ENCODE measurements at regions not wholly inside any gene's neighbourhood (a gene's known extent, or its start where the extent isn't known, plus 50 kb on each side); places are given as distances from the start of the nearest gene placed in this dataset.

DNA sequence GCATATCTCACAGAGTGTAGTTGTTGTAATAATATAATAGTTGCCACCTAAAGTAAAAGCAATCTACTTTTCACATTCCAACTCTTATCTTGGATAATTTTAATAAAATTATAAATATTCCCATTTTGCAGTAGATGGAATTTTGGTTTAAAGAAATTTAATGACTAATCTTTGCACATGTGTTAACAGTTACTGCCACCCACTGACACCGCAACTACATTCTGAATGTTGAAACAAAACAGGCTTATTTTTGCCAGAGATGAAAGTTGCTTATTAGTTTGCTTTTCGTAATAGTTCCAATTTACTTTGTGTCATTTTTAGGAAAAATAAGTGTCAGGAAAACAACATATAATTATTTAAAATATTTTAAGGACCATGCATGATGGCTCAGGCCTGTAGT, 557.5 kb upstream of the PCDH15 start:
- no peak for DNase-seq

GRCh38 chr10:55353414-55353813, 552.4 kb upstream of the PCDH15 start:
- no peak for DNase-seq

DNA sequence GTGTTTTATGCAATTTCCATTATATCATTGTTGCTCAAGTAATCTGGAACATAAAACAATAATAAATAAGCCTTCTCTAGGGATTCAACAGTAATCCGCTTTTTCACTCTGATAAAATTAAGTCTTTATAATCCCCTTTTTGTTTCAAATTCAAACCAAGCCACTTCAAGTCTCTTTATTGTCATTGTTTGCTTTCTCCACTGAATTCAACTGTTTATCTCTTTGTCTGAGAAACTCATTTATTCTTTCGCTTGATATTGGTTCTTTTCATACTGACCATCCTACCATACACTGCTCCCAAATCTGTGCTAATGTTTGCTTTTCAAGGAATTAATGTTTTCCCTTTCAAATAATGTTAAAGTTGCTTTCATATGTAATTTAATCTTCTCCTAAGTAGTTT, 550.4 kb upstream of the PCDH15 start:
- no peak for DNase-seq

DNA sequence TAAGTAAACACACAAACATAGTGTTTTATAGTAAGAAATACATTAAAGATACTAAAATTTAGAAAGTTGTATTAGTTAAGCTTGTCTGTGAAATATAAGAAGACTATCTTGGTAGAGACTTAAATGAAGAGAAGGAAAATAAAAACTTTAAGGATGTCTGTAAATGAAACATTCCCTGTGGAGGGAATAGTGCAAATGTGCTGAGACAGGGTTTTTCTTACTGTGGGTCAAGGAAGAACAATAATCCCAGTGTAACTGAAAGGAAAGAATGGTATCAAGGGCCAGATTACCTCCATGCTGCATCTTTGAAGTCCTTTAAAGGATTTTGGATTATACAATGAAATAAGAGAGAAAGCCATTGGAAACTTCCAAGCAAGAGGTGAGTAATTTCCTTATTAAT, 547.5 kb upstream of the PCDH15 start:
- DNase-seq = no peak

DNA sequence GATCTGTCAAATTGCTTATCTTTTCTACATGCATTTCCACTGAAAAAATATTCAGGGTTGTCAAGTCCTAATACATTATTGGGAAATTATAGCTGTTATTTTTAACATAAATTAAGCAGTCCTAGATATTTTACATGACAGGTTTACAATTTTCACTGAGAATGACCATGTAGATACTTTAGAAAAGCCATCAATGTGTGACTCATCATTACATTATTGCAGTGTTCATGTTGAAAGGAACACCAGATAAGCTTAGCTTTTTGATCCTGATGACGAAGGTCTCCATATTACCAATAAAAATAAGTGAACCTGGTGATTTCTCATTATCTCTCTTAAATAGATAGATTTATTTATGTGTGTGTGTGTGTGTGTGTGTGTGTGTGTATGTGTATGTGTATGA, 529.5 kb upstream of the PCDH15 start:
- no peak for DNase-seq

DNA sequence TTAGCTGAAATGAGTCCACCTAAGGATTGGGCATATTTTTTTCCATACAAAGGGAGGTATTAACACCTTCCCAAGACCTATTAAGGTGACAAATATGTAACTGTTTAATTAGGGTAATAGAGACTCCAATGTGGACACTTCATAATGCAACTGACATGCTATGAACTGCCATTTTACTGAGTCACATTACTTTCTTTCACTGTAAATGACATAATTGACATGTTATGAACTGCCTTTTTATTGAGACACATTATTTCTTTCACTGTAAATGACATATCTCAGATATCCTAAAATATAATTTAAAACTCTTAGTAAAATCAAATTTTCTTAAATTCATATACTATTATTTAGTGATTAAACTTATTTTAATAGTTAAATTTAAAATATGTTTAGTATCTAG, 528.8 kb upstream of the PCDH15 start:
- no peak for DNase-seq

GRCh38 chr10:55320187-55320700, 519.2 kb upstream of the PCDH15 start:
- DNase-seq = no peak

DNA sequence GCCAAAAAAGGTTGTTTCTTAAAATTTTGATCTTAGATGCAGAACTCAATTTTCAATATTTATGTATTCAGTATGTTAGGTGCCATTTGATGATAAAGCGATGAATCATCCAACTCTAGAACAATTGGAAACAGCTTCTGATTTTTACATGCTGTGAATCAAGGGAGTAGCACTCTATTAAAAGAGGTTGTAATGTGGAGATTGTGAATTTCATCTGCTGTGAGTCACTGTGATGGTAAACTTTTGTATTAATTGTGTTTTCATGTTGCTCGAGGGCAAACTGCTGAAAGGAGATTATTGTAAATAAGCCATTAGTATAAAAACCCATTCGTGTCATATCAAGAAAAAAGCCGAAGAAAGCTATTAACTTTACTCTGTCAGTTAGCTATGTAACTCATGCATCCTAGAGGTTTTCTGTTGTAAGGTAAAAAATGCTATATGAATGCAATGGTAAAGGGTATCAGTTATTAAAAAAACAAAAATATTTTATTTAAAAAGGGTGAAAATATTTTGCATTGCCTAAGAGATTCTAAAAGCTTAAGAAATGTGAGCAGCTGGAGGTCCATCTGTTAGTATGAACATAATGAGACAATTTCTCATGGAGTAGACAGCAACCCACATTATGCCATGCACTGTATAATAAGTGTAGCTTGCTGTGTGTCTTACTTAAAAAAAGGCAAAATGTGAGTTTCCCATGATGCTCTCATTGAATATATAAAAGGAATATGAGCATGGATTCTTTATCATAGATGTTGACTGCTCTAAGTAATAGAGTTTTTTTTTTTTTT, 511.0 kb upstream of the PCDH15 start:
- no peak for DNase-seq

DNA sequence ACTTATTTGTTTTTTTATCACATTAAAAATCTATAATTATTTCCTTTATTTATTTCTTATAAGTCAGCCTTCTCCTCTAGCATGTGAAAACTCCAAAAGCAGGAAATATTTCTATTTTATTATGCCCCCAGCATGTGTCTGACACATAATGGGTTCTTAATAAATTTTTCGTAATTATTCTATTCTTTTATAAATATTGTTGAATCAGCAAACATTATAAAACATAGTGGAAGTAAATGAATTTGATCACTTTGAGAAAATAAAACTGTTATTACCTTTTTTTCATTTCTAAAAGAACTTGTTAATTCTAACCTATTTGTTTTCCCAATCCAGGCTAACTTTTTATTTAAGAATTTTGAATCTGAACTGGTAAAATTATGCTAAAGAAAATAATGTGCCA, 509.1 kb upstream of the PCDH15 start:
- no peak for DNase-seq

DNA sequence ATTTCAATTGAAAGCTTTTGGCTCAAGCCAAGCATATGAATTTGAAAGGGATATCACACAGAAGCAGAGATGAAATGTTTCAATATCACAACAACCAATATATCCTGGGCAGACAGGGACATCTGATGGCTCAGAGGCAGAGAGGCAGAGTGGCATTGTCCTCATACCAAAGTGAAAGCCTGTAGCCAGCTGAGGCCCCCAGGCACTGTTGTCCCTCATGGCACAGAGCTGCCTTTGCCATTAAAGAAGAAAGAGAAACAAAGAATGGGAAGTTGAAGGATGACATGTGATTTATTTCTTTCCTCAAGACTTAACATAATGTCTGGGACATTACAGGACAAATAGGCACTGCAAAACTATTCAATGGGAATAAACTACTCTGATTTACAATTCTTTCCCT, 504.3 kb upstream of the PCDH15 start:
- DNase-seq = no peak

- no peak for DNase-seq
These were observed 486.3 kb upstream of the PCDH15 start for GRCh38 chr10:55287346-55287745.

GRCh38 chr10:55283031-55283430, 482.0 kb upstream of the PCDH15 start:
- no peak for DNase-seq

DNA sequence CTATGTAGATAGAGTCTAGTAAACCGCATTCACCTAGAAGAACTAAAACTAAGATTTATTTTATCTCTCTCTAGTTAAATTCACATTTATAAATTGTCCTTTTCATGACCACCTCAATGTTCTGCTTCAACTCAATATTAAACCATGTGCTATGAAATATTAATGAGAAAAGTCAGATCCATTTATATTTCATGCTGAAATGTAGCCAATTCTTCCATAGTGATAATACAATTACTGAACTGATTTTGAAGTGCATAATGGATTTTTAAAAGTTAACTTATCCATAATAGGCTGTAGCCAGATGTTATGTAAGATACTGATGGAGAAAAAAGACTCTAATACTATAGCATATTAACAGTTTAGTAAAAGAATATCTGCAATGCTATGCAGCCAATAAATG, 479.7 kb upstream of the PCDH15 start:
- no peak for DNase-seq

GRCh38 chr10:55277549-55277948, 476.5 kb upstream of the PCDH15 start:
- DNase-seq = no peak

GRCh38 chr10:55274367-55274766, 473.3 kb upstream of the PCDH15 start:
- DNase-seq = no peak

DNA sequence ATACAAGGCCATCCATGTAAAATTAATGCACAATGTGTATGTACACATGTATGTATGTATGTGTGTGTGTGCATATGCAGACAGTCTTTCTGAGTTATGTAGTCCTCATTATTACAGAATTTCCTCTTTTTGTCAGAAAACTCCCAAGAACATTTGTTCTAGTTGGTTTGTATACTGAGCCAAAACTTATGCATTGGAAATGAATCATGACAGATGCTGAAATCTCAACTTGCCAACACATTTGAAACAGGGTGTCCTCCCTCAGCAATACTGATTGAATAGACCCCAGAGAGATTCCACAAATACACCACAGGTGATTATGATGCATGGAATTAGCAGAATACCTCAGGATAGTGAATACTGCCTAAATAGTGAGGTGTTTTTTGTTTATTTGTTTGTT, 472.9 kb upstream of the PCDH15 start:
- DNase-seq = no peak

DNA sequence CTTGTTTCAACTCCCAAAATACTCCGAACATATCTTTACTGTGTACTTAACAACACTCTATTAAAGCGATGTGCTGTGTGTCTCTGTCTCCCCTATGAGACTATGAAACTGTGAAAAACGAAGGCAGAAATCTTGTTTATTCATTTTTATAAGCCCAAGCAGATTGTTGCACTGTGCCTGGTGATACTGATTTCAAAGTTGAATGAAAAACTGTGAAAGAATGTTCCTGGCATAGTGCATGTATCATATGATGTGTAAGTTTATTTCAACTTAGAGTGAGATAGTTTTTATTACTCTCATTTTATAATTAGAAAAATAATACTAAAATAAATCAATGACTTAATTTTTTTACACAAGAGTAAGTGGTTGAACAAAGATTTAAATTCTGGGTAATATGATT, 471.9 kb upstream of the PCDH15 start:
- DNase-seq = no peak

DNA sequence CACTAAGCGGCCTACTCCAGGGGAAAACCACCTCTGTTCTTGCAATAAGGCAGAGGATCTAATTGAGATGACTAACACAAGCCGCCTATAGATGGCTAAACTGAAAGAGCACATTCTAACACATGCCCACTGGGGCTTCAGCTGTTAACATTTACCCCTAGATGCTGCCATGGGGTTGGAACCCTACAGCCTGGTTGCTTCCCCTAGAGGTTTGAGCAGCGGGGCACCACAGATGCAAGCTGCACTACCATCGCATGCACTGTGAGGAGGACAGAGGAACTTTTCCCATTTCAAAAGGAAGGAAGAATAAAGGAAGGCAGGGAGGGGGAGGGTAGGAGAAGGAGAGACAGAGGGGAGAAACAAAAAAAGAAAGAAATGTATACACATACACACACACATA, 465.8 kb upstream of the PCDH15 start:
- DNase-seq = no peak

DNA sequence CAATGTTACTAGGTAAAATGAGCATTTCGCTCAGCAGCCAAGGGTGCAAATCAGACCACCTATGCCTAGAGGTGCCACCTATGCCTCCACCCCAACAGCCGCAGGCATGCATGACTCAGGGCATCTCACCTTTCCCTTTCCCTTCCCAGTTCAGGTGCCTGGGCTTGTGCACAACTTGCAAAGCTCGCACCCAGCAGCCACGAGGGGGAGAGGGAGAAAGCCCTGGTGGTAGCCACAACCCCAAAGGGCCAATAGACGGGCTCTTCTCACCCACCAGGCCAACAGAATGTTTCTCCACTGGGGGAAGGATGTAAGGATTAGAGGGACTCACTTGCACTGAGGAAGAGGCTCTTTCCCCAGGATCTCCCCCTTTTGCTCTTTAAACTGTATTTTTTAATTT, 462.3 kb upstream of the PCDH15 start:
- DNase-seq = no peak

DNA sequence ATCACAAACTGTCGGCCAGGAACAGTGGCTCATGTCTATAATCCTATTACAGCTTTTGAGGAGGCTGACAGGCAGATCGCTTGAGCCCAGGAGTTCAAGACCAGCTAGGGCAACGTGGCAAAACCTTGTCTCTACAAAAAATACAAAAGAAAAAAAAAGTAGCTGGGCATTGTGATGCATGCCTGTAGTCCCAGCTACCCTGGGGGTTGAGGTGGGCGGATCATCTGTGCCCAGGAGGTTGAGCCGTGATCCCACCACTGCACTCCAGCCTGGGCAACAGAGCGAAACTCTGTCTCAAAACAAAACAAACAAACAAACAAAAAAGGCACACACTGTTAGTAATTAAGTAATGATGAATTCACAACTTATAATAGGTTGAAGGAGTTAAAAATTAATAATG, 441.5 kb upstream of the PCDH15 start:
- DNase-seq = no peak

- no peak for DNase-seq
These were observed 436.4 kb upstream of the PCDH15 start for GRCh38 chr10:55237462-55237861.

DNA sequence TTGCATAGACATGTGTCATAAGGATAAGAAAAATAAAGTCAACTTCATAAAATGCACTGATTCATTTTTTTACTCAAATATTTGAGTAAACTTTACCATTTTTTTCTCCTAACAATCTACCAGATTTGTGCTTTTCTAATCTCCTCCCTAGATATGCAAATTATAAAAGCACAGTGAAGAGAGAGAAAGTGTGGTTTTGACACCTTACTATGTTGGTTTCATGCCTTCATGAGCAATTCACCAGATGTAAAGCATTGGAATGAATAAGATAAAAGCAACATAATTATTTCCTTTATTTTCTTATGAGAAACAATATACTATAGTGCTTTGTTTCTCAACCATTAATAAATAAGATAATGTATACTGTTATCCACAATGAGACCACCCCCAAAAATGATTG, 432.5 kb upstream of the PCDH15 start:
- no peak for DNase-seq

- DNase-seq = no peak
These were observed 432.1 kb upstream of the PCDH15 start for GRCh38 chr10:55233090-55233489.

DNA sequence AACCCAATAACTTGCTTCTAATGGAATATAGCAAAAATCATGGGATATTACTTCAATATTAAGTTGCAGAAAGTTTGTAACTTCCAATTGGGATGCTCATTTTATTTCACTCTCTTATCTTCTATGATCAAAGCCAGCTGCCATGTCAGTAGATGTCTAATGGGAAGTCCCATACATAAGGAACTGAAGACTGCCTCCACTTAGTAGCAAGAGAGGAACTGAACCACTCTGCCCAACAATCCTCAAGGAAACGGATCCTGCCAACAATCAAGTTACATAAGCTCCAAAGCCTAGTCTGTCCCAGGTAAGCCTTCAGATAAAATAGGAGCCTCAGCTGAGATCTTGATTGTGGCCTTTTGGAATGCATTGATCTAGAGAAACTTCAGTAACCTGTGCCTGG, 431.5 kb upstream of the PCDH15 start:
- no peak for DNase-seq

DNA sequence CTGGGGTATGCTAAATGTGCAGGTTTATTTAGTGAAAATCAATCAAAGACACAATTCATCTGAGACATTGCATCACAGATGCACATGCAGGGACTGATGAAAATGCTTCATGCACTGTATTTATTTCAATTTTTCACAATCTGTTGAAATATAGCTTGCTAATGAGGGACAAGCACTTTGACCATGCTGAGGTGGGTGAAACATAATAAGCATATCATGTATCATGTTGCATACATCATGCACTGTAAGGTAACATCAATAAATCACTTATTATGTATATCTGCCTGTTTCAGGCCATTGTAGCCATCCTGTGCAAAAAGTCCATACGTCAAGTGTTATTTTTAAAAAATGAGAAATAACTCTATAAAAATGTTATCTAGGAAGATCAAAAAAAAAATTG, 426.9 kb upstream of the PCDH15 start:
- DNase-seq = no peak

Measured in midbrain (tissue), 1 donor.